Gastroesophageal sphincter (tissue), 3 donors: ENCODE measurements at regions not wholly inside any gene's neighbourhood (a gene's known extent, or its start where the extent isn't known, plus 50 kb on each side); places are given as distances from the start of the nearest gene placed in this dataset.

Experiments used
- CTCF ChIP-seq, 4 experiments: fragments of 200-600 bp in 2 of 4; fragments of 450-650 bp in 2 of 4; sonication (generic) in 1 of 4; IDR thresholded peaks; one replicate each; pipeline ENCODE4 v1.5.1; 2017 to 2019; ENCODE audit warnings: antibody characterized with exemption in 4 of 4, mild to moderate bottlenecking in 2 of 4, moderate library complexity in 2 of 4
- EP300 ChIP-seq: sonication (generic); formaldehyde crosslinking; IDR thresholded peaks from one replicate; pipeline ENCODE4 v1.6.1; 2017; ENCODE audit warnings: antibody characterized with exemption, mild to moderate bottlenecking
- POLR2AphosphoS5 ChIP-seq: sonication (generic); formaldehyde crosslinking; IDR thresholded peaks from one replicate; pipeline ENCODE4 v1.6.1; 2017; ENCODE audit warnings: antibody characterized with exemption

GRCh38 chr3:76479161-76479650 is 560.7 kb upstream of the ROBO2 start:
- TF ChIP-seq CTCF (IDR thresholded peaks at IDR 0.05), result no peak
- no peak for TF ChIP-seq POLR2AphosphoS5
- no peak for TF ChIP-seq EP300
